ENCODE measurements at regions not wholly inside any gene's neighbourhood (a gene's known extent, or its start where the extent isn't known, plus 50 kb on each side); places are given as distances from the start of the nearest gene placed in this dataset.

GRCh38 chr15:86010398-86010797 is 69.3 kb upstream of the AGBL1 start:
- H3K4me1 Mint-ChIP-seq = no peaks in the 10 kb centered on the region
- no peaks in the 10 kb centered on the region for H3K9me3 Mint-ChIP-seq
- WGBS, 2 experiments (ENCODE audit: insufficient coverage in 1 of 2, insufficient read length in 1 of 2) = 86 to 95% methylated on average over 5 to 9 of the region's 9 CpGs

GRCh38 chr15:86010891-86011290 is 68.8 kb upstream of the AGBL1 start:
- no peaks in the 10 kb centered on the region for H3K9me3 Mint-ChIP-seq
- DNase-seq = no peak
- Histone ChIP-seq H3K27me3 (ENCODE audit: control insufficient read depth, insufficient read depth, low read length, poor library complexity, severe bottlenecking) (no peaks in the 10 kb centered on the region), H3K4me1 (ENCODE audit: control insufficient read depth, insufficient read depth, low read length) (no peaks in the 10 kb centered on the region), H3K4me3 (ENCODE audit: low read length) (no peak overlapping the region), H3K36me3 (ENCODE audit: control insufficient read depth, insufficient read depth, low read length) (no peaks in the 10 kb centered on the region), H3K27ac (ENCODE audit: low read depth, low read length) (no peak overlapping the region), H3K9me3 (ENCODE audit: control insufficient read depth, low read length) (no peaks in the 10 kb centered on the region), H3K9ac (ENCODE audit: extremely low read depth, low read length, poor library complexity, severe bottlenecking) (no peak overlapping the region)
- H3K36me3 Mint-ChIP-seq (ENCODE audit: low read depth) = no peaks in the 10 kb centered on the region
- peaks cover 2% of the 10 kb centered on the region for H3K27me3 Mint-ChIP-seq (ENCODE audit: insufficient read depth)
- H3K4me3 Mint-ChIP-seq = no peak overlapping the region
- H3K4me1 Mint-ChIP-seq = no peaks in the 10 kb centered on the region
- H3K27ac Mint-ChIP-seq = no peak overlapping the region
- WGBS, 2 experiments (ENCODE audit: insufficient coverage in 1 of 2, insufficient read length in 1 of 2) = 77 to 94% methylated on average over 4 to 5 of the region's 5 CpGs
- TF ChIP-seq CTCF (conservative IDR thresholded peaks at IDR 0.05) = no peak

More at GRCh38 chr15:86010398-86010797, 69.3 kb upstream of the AGBL1 start:
- Histone ChIP-seq H3K27me3 (ENCODE audit: control insufficient read depth, insufficient read depth, low read length, poor library complexity, severe bottlenecking) (no peaks in the 10 kb centered on the region), H3K9me3 (ENCODE audit: control insufficient read depth, low read length) (no peaks in the 10 kb centered on the region), H3K36me3 (ENCODE audit: control insufficient read depth, insufficient read depth, low read length) (no peaks in the 10 kb centered on the region), H3K4me1 (ENCODE audit: control insufficient read depth, insufficient read depth, low read length) (no peaks in the 10 kb centered on the region), H3K27ac (ENCODE audit: low read depth, low read length) (no peak overlapping the region), H3K4me3 (ENCODE audit: low read length) (no peak overlapping the region), H3K9ac (ENCODE audit: extremely low read depth, low read length, poor library complexity, severe bottlenecking) (no peak overlapping the region)
- no peak for DNase-seq
- Mint-ChIP-seq H3K4me3 (no peak overlapping the region), H3K36me3 (ENCODE audit: low read depth) (no peaks in the 10 kb centered on the region), H3K27me3 (ENCODE audit: insufficient read depth) (peaks cover 2% of the 10 kb centered on the region), H3K27ac (no peak overlapping the region)
- TF ChIP-seq CTCF (conservative IDR thresholded peaks at IDR 0.05) = no peak

GRCh38 chr15:86014016-86014415 is 65.7 kb upstream of the AGBL1 start:
- no peaks in the 10 kb centered on the region for H3K4me1 Mint-ChIP-seq
- no peaks in the 10 kb centered on the region for H3K9me3 Mint-ChIP-seq
- H3K27ac Mint-ChIP-seq = no peak overlapping the region
- H3K4me1 ChIP-seq (ENCODE audit: control insufficient read depth, insufficient read depth, low read length) = no peaks in the 10 kb centered on the region
- DNase-seq = no peak
- H3K9ac ChIP-seq (ENCODE audit: extremely low read depth, low read length, poor library complexity, severe bottlenecking) = no peak overlapping the region
- no peak overlapping the region for H3K4me3 Mint-ChIP-seq
- no peaks in the 10 kb centered on the region for H3K36me3 Mint-ChIP-seq (ENCODE audit: low read depth)
- no peak overlapping the region for H3K4me3 ChIP-seq (ENCODE audit: low read length)
- no peaks in the 10 kb centered on the region for H3K9me3 ChIP-seq (ENCODE audit: control insufficient read depth, low read length)
- no peak overlapping the region for H3K27ac ChIP-seq (ENCODE audit: low read depth, low read length)
- H3K36me3 ChIP-seq (ENCODE audit: control insufficient read depth, insufficient read depth, low read length) = no peaks in the 10 kb centered on the region
- TF ChIP-seq CTCF (conservative IDR thresholded peaks at IDR 0.05) = no peak
- WGBS, 2 experiments (ENCODE audit: insufficient coverage in 1 of 2, insufficient read length in 1 of 2) = 65% methylated on average over 3 of the region's 3 CpGs; no CpG with 5 or more reads in 1 of the 2 experiments
- H3K27me3 Mint-ChIP-seq (ENCODE audit: insufficient read depth) = peaks cover 2% of the 10 kb centered on the region
- no peaks in the 10 kb centered on the region for H3K27me3 ChIP-seq (ENCODE audit: control insufficient read depth, insufficient read depth, low read length, poor library complexity, severe bottlenecking)

All from endodermal cell (in vitro differentiated cells).